Activated effector memory CD4-positive, alpha-beta T cell treated with anti-CD3 and anti-CD28 coated beads, Interleukin-2, amount 50 U/mL, for 16 hours (primary cell): ENCODE measurements at regions not wholly inside any gene's neighbourhood (a gene's known extent, or its start where the extent isn't known, plus 50 kb on each side); places are given as distances from the start of the nearest gene placed in this dataset.
"Not testable (repeated sequence)": the region's sequence is repeated elsewhere in the genome, so short reads cannot be mapped to it uniquely, and the experiment has no call there.

ENCODE experiments used
- DNase-seq: peaks from one replicate; pipeline ENCODE4 v3.0.0-alpha.2; 2020

GRCh38 chr12:83796531-83796930 is 1109.8 kb downstream of the TMTC2 start:
- no peak for DNase-seq

DNA sequence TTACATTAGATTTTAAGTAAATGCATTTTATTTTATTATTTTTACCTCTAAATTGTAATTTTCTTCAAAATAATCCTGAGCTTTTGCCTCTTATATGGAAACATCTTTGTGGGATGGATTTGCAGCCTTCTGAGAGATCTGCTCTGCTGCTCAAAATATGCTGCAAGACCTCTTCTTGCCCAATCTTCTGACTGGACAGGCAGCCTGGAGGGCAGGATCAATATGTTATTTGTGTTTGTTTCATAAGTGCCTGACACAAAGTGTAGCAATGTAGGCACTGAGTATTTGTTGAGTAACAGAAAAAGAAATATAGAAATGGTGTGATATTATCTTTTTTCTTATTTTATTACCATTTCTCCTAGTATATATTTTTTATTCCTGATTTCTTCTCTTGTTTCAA is 1106.9 kb downstream of the TMTC2 start:
- DNase-seq: no peak

GRCh38 chr12:83784298-83784890 is 1097.7 kb downstream of the TMTC2 start:
- no peak for DNase-seq

GRCh38 chr12:83779526-83779925 is 1092.8 kb downstream of the TMTC2 start:
- no peak for DNase-seq

DNA sequence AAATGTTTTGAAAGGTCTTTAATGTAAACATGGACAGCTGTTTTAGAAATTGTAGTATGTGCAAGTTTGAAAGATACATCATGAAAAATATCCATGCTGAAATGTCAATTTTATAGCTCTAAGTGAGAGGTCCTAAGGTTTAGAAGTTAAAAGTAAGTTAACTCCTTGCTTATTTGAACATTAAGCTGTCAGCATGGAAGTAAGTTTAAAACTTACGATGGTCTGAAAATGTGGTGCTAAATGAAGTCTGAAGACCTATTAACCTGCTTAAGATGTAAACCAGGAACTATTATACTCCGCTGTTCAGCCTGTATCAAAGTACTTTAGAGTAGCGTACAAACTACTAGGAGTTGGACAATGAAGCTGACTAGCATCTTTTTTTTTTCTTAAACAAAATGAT is 1082.4 kb downstream of the TMTC2 start:
- DNase-seq: no peak

DNA sequence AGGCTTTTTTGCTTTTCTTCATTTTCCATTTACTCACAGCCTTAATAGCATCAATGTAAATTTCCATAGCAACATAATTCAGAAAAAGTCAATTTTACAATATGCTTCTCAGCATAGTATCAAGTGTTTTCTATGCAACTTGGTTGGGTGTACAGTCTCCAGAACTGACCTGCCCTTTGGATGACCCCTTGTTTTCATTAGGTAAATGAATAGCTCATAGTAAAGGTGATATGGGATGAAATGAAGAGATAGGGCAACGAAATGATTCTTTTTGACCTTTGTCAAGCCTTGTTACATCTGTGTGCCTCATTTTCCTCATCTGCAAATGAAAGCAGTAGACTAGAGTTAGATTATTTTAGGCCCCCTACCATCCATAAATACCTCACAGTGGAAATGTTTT is 1081.0 kb downstream of the TMTC2 start:
- DNase-seq: no peak

DNA sequence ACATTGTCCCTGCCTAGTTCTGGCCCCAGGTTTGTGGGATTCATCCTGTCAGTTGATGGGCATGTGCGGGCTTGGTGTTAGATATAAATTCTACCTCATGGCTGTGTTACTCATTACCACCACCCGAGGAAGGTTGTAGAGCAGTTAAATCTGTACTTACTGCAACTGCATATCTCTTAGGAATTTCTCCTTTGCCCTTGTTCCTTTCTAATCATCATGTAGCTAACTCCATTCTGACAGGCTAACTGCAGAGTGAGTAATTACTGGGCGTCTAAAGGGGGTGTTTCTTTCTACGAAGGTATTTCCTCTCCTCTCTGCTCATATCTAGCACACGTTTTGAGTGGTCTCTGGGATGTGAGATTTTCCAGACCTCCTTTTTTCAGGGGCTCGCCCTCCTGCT is 1076.7 kb downstream of the TMTC2 start:
- DNase-seq: no peak

- no peak for DNase-seq
Measured at GRCh38 chr12:83759906-83760305, 1073.2 kb downstream of the TMTC2 start.

DNA sequence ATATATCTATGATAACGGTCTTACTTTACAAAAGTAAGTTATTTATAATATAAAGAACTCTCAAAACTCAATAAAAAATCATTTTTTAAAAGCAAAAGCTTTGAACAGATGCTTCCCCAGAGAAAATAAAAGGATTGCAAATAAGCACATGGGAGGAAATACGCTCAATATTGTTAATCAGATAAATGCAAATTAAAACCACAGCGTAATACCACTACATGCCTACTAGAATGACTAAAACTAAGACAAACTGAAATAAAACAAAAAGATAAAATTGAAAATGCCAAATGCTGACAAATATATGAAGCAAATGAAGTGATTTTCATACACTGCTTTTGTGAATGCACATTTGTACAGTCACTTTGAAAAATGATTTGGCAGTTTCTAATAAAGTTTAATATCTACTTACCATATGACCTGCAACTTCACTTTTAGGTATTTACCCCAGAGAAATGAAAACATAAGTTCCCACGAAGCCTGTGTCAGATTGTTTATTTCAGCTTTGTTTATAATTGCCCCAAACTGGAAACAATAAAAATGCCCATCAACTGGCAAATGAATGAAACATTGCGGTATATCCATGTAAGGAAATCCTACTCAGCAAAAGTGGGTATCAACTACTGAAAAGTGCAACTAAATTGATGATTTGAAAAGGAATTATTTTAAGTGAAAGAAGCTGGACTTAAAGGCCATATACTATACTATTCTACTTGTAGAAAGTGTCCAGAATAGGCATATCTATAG is 1072.4 kb downstream of the TMTC2 start:
- DNase-seq: no peak

GRCh38 chr12:83753904-83754303 is 1067.2 kb downstream of the TMTC2 start:
- DNase-seq: no peak

DNA sequence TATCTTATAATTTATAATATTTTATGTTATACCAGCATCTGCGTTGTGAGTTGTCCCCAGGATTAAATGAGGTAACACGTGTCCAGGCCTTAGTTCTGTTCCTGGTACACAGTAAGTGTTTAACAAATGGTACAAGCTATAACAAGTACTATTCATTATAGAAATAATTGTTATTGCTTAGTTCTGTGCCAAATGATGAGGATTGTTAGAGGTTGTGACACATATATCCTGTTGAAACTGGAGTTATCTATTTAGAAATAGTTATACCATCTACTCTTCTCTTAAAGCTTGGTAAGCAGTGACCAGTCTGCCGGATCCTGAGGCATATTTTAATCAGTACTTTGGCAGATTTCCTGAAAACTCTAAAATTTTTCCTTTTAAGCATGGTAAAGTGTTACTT is 1066.5 kb downstream of the TMTC2 start:
- no peak for DNase-seq

DNA sequence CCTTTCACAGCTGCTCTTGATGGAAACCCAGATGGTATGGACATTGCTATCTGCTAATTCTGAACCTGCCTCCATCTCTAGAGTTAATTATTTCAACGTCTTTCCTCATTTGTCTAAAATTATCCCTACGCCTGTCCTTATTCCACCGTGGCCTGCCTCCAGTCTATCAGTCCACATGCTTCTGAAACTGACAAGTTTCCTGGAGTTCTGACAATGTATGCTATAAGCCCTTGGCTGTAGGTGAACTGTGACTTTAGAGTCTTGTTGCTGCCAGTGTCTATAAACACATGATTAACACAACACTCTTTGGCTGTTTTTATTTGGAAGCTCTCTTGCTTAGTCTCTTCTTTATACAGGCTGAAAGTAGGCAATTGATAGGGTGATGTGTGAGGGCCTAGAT is 1052.9 kb downstream of the TMTC2 start:
- DNase-seq: no peak

- no peak for DNase-seq
Measured at GRCh38 chr12:83710851-83711250, 1024.1 kb downstream of the TMTC2 start.

- DNase-seq: no peak
Measured at GRCh38 chr12:83709899-83710298, 1023.2 kb downstream of the TMTC2 start.

DNA sequence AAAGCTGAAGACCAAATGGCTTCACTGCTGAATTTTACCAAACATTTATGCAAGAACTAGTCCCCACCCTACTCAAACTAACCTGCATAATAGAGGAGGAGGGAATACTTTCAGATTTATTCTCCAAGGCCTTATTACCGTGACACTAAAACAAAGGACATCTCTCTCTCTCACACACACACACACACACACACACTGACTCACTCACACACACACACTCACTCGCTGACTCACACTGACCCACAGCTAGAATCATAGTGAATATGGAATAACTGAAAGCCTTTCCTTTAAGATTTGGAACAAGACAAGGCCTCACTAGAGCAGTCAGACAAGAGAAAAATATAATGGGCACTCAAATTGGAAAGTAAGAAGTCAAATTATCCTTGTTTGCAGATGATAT is 1014.1 kb downstream of the TMTC2 start:
- no peak for DNase-seq

GRCh38 chr12:83696311-83696710 is 1009.6 kb downstream of the TMTC2 start:
- not testable (repeated sequence) for DNase-seq

DNA sequence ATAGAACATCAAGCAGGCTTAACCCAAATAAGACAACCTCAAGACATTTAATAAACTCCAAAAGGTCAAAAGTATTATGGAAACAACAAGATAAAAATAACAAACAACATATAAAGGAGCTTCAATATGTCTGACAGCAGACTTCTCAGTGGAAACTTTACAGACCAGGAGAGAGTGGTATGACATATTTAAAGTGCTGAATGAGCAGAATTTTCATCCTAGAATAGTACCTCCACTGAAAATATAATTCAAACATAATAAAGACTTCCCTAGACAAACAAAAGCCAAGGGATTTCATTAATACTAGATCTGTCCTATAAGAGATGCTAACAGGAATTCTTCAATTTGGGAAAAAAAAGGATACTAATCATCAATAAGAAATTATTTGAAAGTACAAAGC is 1005.0 kb downstream of the TMTC2 start:
- no peak for DNase-seq

- DNase-seq: no peak
Measured at GRCh38 chr12:83690465-83690864, 1003.8 kb downstream of the TMTC2 start.

GRCh38 chr12:83689333-83689732 is 1002.6 kb downstream of the TMTC2 start:
- DNase-seq: no peak

DNA sequence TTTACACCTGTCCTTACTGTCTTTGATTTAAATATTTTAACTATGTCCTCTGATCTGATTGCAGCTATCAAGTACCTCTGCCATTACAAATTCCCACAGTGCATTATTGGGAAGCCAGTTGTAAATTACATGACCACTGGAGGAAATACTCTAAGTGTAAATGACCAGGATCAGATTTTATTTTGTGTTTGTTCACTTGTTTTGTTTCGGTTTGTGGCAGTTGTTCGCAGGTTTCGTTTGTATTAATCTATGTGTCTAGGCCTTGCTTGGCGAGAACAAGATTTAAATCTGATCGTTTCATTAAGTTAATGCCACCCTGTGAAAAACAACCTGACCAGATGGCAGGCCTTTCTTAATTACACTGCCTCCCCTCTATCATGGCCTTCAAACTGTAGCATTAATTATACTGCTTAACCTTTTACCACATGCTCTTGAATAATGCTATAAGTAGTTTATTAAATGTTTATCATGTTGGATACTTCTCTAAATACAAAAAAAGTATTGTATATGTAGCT is 990.1 kb downstream of the TMTC2 start:
- DNase-seq: no peak

DNA sequence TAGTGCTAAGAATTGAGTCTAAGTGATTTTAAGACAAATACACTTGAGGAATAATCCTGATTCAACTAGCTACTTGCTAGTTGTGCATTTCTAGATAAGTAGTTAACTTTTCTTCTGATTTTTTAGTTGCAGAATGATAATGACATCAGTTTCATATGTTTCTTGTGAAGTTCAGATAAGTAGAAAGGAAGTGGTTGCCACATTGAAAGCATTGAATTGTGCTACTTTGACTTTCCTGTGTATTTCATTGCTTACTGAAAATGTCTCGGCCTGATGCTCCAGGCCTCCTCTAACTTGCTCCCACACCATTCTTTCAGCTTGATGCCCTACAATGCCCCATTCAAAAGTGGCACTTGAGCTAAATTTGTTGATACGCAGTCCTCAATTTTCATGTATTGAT is 980.0 kb downstream of the TMTC2 start:
- DNase-seq: no peak

GRCh38 chr12:83665634-83666218 is 979.0 kb downstream of the TMTC2 start:
- DNase-seq: no peak

GRCh38 chr12:83664650-83665049 is 977.9 kb downstream of the TMTC2 start:
- no peak for DNase-seq

DNA sequence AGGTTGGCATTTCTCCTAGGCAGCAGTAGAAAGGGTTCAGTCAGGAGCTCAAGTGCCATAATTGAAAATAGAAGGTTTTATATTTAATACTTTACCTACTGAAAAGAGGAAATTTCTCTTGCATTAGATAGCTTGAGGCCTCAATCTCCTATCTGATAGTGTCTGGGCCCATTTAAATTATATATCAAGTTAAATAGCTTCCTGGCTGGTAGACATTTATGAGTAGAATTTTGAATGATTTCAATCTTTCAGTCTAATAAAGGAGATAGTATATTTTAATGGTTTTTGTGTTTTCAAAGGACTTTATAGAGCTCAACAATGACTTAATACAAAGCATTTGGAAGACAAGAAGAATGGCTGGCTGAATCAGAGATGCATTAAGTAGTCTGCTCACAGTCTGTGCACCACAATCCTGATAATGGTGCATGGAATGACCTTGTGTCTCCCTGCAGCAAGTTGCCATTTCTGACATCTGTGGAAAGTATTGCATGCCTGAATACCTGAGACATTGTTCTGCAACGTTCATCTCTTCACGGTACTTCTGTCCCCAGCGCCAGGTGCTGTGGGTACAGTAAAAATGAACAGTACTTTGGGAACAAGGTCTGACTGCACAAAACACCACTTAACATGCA is 974.1 kb downstream of the TMTC2 start:
- DNase-seq: no peak
